ENCODE measurements at regions not wholly inside any gene's neighbourhood (a gene's known extent, or its start where the extent isn't known, plus 50 kb on each side); places are given as distances from the start of the nearest gene placed in this dataset.

DNA sequence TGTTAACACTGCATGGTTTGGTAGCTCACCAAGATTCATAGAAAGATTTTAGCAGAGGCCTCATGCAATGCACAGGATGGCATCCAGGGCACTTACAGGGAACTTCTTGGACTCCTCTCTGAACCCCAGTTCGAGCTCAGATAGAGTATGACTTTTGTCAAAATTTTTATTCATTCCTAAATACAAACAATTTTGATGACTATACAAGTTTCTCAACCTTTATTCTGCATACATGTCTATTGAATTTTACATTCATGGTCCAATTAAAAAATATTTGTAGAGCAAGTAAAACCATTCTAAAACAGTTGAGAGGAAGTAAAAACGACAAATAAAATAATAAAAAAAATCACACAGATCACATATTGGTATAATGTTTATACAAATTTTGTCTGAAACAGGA lies 219.0 kb upstream of the MAN1A1 start:
- TF ChIP-seq ZNF350 (tag by site-specific recombination; IDR thresholded peaks at IDR 0.05) (no peak), ZNF311 (tag by site-specific recombination; IDR thresholded peaks at IDR 0.05; ENCODE audit: borderline replicate concordance) (no peak), ZNF274 (IDR thresholded peaks at IDR 0.05; ENCODE audit: low read length) (no peak), ZNF274 (tag by site-specific recombination; IDR thresholded peaks at IDR 0.05; ENCODE audit: borderline replicate concordance) (no peak), ZNF169 (tag by site-specific recombination; IDR thresholded peaks at IDR 0.05) (no peak), ZBTB7A (tag by site-specific recombination; IDR thresholded peaks at IDR 0.05; ENCODE audit: low read depth) (no peak), CTCF (tag by site-specific recombination; IDR thresholded peaks at IDR 0.05) (no peak)

All from HEK293 (cell line).